PC-9 (cell line): ENCODE measurements at regions not wholly inside any gene's neighbourhood (a gene's known extent, or its start where the extent isn't known, plus 50 kb on each side); places are given as distances from the start of the nearest gene placed in this dataset.

Experiments
- CTCF ChIP-seq: fragments of 200-600 bp; sonication (generic); conservative IDR thresholded peaks from 2 replicates; pipeline ENCODE4 v1.6.1; 2017; ENCODE audit warnings: mixed run types, antibody characterized with exemption, mild to moderate bottlenecking, moderate library complexity
- EZH2 ChIP-seq: fragments of 200-600 bp; sonication (generic); IDR thresholded peaks from 2 replicates; pipeline ENCODE4 v1.8.0; 2017; ENCODE audit warnings: antibody characterized with exemption, low read depth

DNA sequence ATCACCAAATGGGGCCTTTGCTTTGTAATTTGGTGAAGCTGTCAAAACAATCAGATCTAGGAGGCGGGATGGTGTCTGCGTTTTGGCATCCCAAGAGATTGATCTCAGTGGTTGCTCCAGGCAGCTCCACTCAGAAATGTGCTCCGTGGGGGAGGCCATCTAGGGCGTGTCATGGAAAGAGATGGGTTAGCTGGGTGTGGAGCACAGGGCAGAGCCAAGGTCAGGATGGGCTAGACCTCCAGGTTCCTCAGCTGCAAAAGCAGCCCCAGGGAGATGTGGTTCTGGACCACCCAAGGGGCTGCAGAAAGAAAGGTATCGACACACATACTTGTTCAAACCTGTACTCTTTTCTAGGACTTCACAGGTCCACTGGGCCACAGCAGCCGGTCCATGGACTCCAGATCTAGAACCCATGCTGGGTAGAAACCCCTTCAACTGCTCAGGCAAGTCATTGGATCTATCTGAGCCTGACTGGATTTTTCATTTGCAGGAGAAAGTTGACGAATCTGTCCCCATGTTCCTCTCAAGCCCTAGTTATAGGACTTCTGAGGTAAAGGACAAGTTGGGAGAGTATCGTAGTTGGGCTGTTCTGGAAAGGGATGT lies 270.2 kb upstream of the RPL38 start:
- no peak for TF ChIP-seq CTCF
- TF ChIP-seq EZH2: no peak
